Brain microvascular endothelial cell (primary cell): ENCODE measurements at regions not wholly inside any gene's neighbourhood (a gene's known extent, or its start where the extent isn't known, plus 50 kb on each side); places are given as distances from the start of the nearest gene placed in this dataset.

ENCODE experiments used
- DNase-seq: peaks from one replicate; pipeline ENCODE4 v3.0.0-alpha.2; 2020
- H3K27ac ChIP-seq: fragments of 250-450 bp; sonication (Bioruptor Pico); 2 replicates; pipeline ENCODE4 v1.5.1; 2020; ENCODE audit warnings: mild to moderate bottlenecking, moderate library complexity
- H3K27me3 ChIP-seq: fragments of 250-450 bp; sonication (Bioruptor Pico); replicated peaks from 2 replicates; pipeline ENCODE4 v1.5.1; 2020; ENCODE audit warnings: mild to moderate bottlenecking
- H3K36me3 ChIP-seq: fragments of 250-450 bp; sonication (Bioruptor Pico); replicated peaks from 2 replicates; pipeline ENCODE4 v1.5.1; 2020; ENCODE audit warnings: mild to moderate bottlenecking
- H3K4me3 ChIP-seq: 2 replicates; pipeline ENCODE4 v1.5.1; 2011; ENCODE audit warnings: low read depth, mild to moderate bottlenecking, control low read depth, low read length, moderate library complexity
- CTCF ChIP-seq: IDR thresholded peaks from 2 replicates; pipeline ENCODE4 v1.5.1; 2011; ENCODE audit warnings: low read depth, mild to moderate bottlenecking, moderate library complexity, low read length, control low read depth, inconsistent platforms; ENCODE audit errors: missing control alignments
- in situ Hi-C: cut with HindIII; loops from 2 replicates; pipeline ENCODE4 v1.10.0; 2017; ENCODE audit warnings: low sequenced_read_pairs, low pct_ligation_motif_present

GRCh38 chrX:113919387-113919786, 664.5 kb upstream of the HTR2C start:
- in situ Hi-C loops, result no loop called here
- no peaks in the 10 kb centered on the region for H3K36me3 ChIP-seq
- no peak overlapping the region for H3K27ac ChIP-seq
- no peaks in the 10 kb centered on the region for H3K27me3 ChIP-seq
- no peak overlapping the region for H3K4me3 ChIP-seq
- DNase-seq, result no peak
- TF ChIP-seq CTCF, result no peak

- in situ Hi-C loops, result no loop called here
- H3K36me3 ChIP-seq, result no peaks in the 10 kb centered on the region
- TF ChIP-seq CTCF, result no peak
- DNase-seq, result no peak
- H3K27ac ChIP-seq, result no peak overlapping the region
- H3K27me3 ChIP-seq, result no peaks in the 10 kb centered on the region
- H3K4me3 ChIP-seq, result no peak overlapping the region
These were observed 677.7 kb upstream of the HTR2C start for GRCh38 chrX:113906168-113906567.

GRCh38 chrX:113892891-113893290, 691.0 kb upstream of the HTR2C start:
- DNase-seq, result no peak
- Histone ChIP-seq H3K4me3 (no peak overlapping the region), H3K36me3 (no peaks in the 10 kb centered on the region), H3K27ac (no peak overlapping the region), H3K27me3 (no peaks in the 10 kb centered on the region)
- in situ Hi-C loops, result no loop called here
- TF ChIP-seq CTCF, result no peak

GRCh38 chrX:113892401-113892800, 691.5 kb upstream of the HTR2C start:
- TF ChIP-seq CTCF, result no peak
- in situ Hi-C loops, result no loop called here
- H3K27ac ChIP-seq, result no peak overlapping the region
- no peak overlapping the region for H3K4me3 ChIP-seq
- H3K36me3 ChIP-seq, result no peaks in the 10 kb centered on the region
- no peaks in the 10 kb centered on the region for H3K27me3 ChIP-seq
- no peak for DNase-seq

- Histone ChIP-seq H3K36me3 (no peaks in the 10 kb centered on the region), H3K27me3 (no peaks in the 10 kb centered on the region), H3K27ac (no peak overlapping the region), H3K4me3 (no peak overlapping the region)
- TF ChIP-seq CTCF, result no peak
- in situ Hi-C loops, result no loop called here
- no peak for DNase-seq
These were observed 710.8 kb upstream of the HTR2C start for GRCh38 chrX:113873056-113873455.

GRCh38 chrX:113868711-113869110, 715.2 kb upstream of the HTR2C start:
- TF ChIP-seq CTCF, result no peak
- Histone ChIP-seq H3K4me3 (no peak overlapping the region), H3K27me3 (no peaks in the 10 kb centered on the region), H3K27ac (no peak overlapping the region), H3K36me3 (no peaks in the 10 kb centered on the region)
- in situ Hi-C loops, result no loop called here
- DNase-seq, result no peak
